CD4-positive, alpha-beta T cell treated with Interleukin-17A for 4 hours (primary cell): ENCODE measurements at regions not wholly inside any gene's neighbourhood (a gene's known extent, or its start where the extent isn't known, plus 50 kb on each side); places are given as distances from the start of the nearest gene placed in this dataset.
"Not testable (repeated sequence)": the region's sequence is repeated elsewhere in the genome, so short reads cannot be mapped to it uniquely, and the experiment has no call there.

Source experiments
- DNase-seq: peaks from one replicate; pipeline ENCODE4 v3.0.0-alpha.2; 2020; ENCODE audit warnings: mixed read lengths

- not testable (repeated sequence) for DNase-seq
Observed at GRCh38 chr10:78096486-78096885, 62.8 kb downstream of the RPS24 start.

GRCh38 chr10:78102593-78102992 is 68.9 kb downstream of the RPS24 start:
- DNase-seq, result not testable (repeated sequence)

GRCh38 chr10:78109210-78109609 is 75.5 kb downstream of the RPS24 start:
- DNase-seq, result no peak

- DNase-seq, result no peak
Observed at GRCh38 chr10:78115135-78115853, 81.6 kb downstream of the RPS24 start.

GRCh38 chr10:78116361-78116760 is 82.7 kb downstream of the RPS24 start:
- DNase-seq, result no peak

GRCh38 chr10:78118591-78118990 is 84.9 kb downstream of the RPS24 start:
- DNase-seq, result no peak

- DNase-seq, result no peak
Observed at GRCh38 chr10:78121801-78122200, 88.1 kb downstream of the RPS24 start.

- no peak for DNase-seq
Observed at GRCh38 chr10:78124167-78124566, 90.5 kb downstream of the RPS24 start.

GRCh38 chr10:78129211-78129610 is 95.5 kb downstream of the RPS24 start:
- DNase-seq, result no peak

GRCh38 chr10:78130966-78131710 is 97.5 kb downstream of the RPS24 start:
- no peak for DNase-seq

- DNase-seq, result no peak
Observed at GRCh38 chr10:78134773-78135306, 101.2 kb downstream of the RPS24 start.

GRCh38 chr10:78137147-78137546 is 103.5 kb downstream of the RPS24 start:
- no peak for DNase-seq

GRCh38 chr10:78139341-78139740 is 105.7 kb downstream of the RPS24 start:
- no peak for DNase-seq

GRCh38 chr10:78140066-78140630 is 106.5 kb downstream of the RPS24 start:
- DNase-seq, result no peak

- no peak for DNase-seq
Observed at GRCh38 chr10:78143576-78143975, 109.9 kb downstream of the RPS24 start.

- no peak for DNase-seq
Observed at GRCh38 chr10:78146200-78146599, 112.5 kb downstream of the RPS24 start.

- DNase-seq, result no peak
Observed at GRCh38 chr10:78147202-78147601, 113.5 kb downstream of the RPS24 start.

- no peak for DNase-seq
Observed at GRCh38 chr10:78148216-78148960, 114.7 kb downstream of the RPS24 start.

GRCh38 chr10:78148961-78149612 is 115.4 kb downstream of the RPS24 start:
- DNase-seq, result no peak

GRCh38 chr10:78150756-78151155 is 117.1 kb downstream of the RPS24 start:
- DNase-seq, result no peak

GRCh38 chr10:78155722-78156121 is 122.1 kb downstream of the RPS24 start:
- DNase-seq, result no peak

GRCh38 chr10:78160591-78160990 is 126.9 kb downstream of the RPS24 start:
- DNase-seq, result no peak

- no peak for DNase-seq
Observed at GRCh38 chr10:78162853-78163252, 129.2 kb downstream of the RPS24 start.
